GM18951 (cell line): ENCODE measurements at regions not wholly inside any gene's neighbourhood (a gene's known extent, or its start where the extent isn't known, plus 50 kb on each side); places are given as distances from the start of the nearest gene placed in this dataset.

ENCODE experiments used
- POLR2A ChIP-seq: IDR thresholded peaks from 4 replicates; pipeline ENCODE4 v1.6.1; 2011; ENCODE audit warnings: mild to moderate bottlenecking; ENCODE audit not compliant: insufficient read length, insufficient read depth; ENCODE audit errors: extremely low read depth
- in situ Hi-C: fragments of 300-500 bp; cut with MboI; formaldehyde crosslinking; loops from one replicate; pipeline ENCODE4 v1.12.0; 2022; ENCODE audit warnings: low sequenced_read_pairs, mixed read lengths, inconsistent platforms; ENCODE audit not compliant: unreplicated experiment

GRCh38 chr3:150357923-150358607, 50.0 kb upstream of the TSC22D2 start:
- in situ Hi-C loops: no loop called here
- TF ChIP-seq POLR2A: no peak

GRCh38 chr3:150357140-150357539, 51.0 kb upstream of the TSC22D2 start:
- in situ Hi-C loops: no loop called here
- TF ChIP-seq POLR2A: no peak

- TF ChIP-seq POLR2A: no peak
- in situ Hi-C loops: no loop called here
These were observed 52.5 kb upstream of the TSC22D2 start for GRCh38 chr3:150355574-150355973.

- in situ Hi-C loops: no loop called here
- TF ChIP-seq POLR2A: no peak
These were observed 55.2 kb upstream of the TSC22D2 start for GRCh38 chr3:150352931-150353330.

GRCh38 chr3:150351398-150351797, 56.7 kb upstream of the TSC22D2 start:
- in situ Hi-C loops: no loop called here
- no peak for TF ChIP-seq POLR2A

- in situ Hi-C loops: no loop called here
- TF ChIP-seq POLR2A: no peak
These were observed 58.6 kb upstream of the TSC22D2 start for GRCh38 chr3:150349314-150350097.

- no peak for TF ChIP-seq POLR2A
- in situ Hi-C loops: no loop called here
These were observed 59.6 kb upstream of the TSC22D2 start for GRCh38 chr3:150348500-150348899.

GRCh38 chr3:150346981-150347863, 60.9 kb upstream of the TSC22D2 start:
- in situ Hi-C loops: no loop called here

GRCh38 chr3:150346266-150346665, 61.8 kb upstream of the TSC22D2 start:
- in situ Hi-C loops: no loop called here
- no peak for TF ChIP-seq POLR2A

More at GRCh38 chr3:150346981-150347863, 60.9 kb upstream of the TSC22D2 start:
- no peak for TF ChIP-seq POLR2A

- in situ Hi-C loops: no loop called here
- TF ChIP-seq POLR2A: no peak
These were observed 63.0 kb upstream of the TSC22D2 start for GRCh38 chr3:150345021-150345538.

GRCh38 chr3:150344079-150344759, 63.9 kb upstream of the TSC22D2 start:
- in situ Hi-C loops: no loop called here

GRCh38 chr3:150342896-150343467, 65.1 kb upstream of the TSC22D2 start:
- no peak for TF ChIP-seq POLR2A
- in situ Hi-C loops: no loop called here

More at GRCh38 chr3:150344079-150344759, 63.9 kb upstream of the TSC22D2 start:
- no peak for TF ChIP-seq POLR2A
